AG09319 (cell line): ENCODE measurements at regions not wholly inside any gene's neighbourhood (a gene's known extent, or its start where the extent isn't known, plus 50 kb on each side); places are given as distances from the start of the nearest gene placed in this dataset.

ENCODE experiments used
- DNase-seq: peaks from one replicate; pipeline ENCODE4 v3.0.0-alpha.2; 2010; ENCODE audit warnings: low read depth; ENCODE audit errors: extremely low read depth
- TF ChIP-seq, protein P1 (sequence below): IDR thresholded peaks from 2 replicates; pipeline ENCODE4 v1.5.1; 2011; ENCODE audit warnings: low read depth, mild to moderate bottlenecking, inconsistent platforms, low read length, moderate library complexity

DNA sequence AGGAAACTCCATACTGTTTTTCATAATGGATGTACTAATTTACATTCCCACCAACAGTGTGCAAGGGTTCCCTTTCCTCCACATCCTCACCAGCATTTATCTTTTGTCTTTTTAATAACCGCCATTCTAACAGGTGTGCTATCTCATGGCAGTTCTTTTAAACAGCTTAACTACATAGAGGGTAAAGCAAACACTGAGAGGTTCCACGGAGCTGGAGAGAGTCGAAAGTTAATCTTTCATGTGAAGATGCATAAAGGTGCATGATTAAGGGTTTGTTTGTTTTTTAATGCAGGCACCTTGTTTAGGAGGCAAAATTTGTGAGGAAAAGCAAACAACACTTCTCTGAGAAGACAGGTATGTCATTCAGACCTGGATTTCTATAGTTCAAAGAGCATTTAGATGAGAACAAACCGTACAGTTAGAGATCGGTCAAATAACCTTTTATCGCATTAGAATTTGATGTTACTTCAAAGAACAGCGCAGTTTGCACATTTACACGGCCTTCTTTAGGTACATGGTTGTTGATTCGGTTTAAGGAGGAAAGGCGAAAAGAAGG is 193.9 kb downstream of the RBM26 start:
- TF ChIP-seq, protein P1, sequence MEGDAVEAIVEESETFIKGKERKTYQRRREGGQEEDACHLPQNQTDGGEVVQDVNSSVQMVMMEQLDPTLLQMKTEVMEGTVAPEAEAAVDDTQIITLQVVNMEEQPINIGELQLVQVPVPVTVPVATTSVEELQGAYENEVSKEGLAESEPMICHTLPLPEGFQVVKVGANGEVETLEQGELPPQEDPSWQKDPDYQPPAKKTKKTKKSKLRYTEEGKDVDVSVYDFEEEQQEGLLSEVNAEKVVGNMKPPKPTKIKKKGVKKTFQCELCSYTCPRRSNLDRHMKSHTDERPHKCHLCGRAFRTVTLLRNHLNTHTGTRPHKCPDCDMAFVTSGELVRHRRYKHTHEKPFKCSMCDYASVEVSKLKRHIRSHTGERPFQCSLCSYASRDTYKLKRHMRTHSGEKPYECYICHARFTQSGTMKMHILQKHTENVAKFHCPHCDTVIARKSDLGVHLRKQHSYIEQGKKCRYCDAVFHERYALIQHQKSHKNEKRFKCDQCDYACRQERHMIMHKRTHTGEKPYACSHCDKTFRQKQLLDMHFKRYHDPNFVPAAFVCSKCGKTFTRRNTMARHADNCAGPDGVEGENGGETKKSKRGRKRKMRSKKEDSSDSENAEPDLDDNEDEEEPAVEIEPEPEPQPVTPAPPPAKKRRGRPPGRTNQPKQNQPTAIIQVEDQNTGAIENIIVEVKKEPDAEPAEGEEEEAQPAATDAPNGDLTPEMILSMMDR, result no peak
- no peak for DNase-seq

DNA sequence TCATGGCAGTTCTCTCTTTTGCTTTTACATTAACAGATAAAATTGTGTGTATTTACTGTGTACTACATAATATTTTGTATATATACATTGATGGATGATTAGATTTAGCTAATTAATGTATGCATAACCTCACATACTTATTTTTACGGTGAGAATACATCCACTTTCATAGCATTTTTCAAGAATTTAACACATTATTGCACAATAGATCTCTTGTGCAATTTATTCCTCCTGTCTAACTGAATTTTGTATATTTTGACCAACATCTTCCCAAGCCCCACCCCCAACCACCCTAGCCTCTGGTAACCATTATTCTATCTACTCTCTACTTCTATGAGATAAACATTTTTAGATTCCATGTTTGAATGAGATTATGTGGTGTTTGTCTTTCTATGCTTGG is 194.7 kb downstream of the RBM26 start:
- TF ChIP-seq, protein P1, result no peak
- no peak for DNase-seq

DNA sequence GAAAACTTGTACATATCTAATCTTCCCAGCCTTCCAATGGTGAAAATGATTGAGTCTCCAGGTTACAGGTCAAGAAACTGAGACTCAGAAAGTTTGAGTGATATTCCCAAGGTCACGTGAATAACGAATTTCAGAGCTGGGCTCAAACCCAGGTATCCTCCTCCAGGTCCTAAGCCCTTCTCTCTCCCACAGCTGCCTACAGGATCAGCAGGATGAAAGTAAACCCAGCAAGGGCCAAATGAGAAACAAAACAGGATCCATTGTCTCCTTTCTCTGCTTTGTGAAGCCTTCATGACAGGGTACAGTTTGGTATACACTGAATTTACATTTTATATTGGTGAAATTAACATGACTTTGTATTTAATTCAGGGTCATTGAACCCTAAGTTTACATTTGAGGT is 208.1 kb downstream of the RBM26 start:
- DNase-seq, result no peak
- TF ChIP-seq, protein P1, result no peak

DNA sequence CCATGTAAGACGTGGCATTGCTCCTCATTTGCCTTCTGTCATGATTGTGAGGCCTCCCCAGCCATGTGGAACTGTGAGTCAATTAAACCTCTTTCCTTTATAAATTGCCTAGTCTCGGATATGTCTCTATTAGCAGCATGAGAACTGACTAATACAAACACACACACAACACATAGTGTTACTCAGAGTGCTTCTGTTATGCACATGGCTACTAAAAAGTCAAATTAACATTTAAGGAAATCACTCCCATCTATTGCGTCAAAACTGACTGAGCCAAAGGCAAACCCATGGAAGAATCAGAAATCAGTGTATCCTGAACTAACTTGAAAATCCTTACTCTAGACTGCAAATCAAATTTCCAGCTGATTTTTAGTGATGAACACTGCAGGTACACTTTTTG is 209.2 kb downstream of the RBM26 start:
- TF ChIP-seq, protein P1, result no peak
- DNase-seq, result no peak

DNA sequence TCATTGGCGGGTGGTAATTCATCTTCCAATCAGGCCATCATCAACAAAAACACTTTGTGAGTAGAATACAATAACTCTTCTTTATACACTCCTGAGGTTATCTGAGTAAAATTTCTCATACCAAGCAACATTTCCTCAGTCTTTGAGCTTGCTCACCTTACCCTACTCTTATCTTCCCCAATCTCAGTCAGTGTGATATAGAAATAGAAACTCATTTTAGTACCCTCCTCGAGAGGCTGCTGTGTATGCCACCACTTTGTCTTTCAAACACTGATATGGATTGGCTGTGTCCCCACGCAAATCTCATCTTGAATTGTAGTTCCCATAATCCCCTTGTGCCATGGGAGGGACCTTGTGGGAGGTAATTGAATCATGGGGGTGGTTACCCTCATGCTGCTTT is 209.7 kb downstream of the RBM26 start:
- TF ChIP-seq, protein P1, result no peak
- DNase-seq, result no peak

DNA sequence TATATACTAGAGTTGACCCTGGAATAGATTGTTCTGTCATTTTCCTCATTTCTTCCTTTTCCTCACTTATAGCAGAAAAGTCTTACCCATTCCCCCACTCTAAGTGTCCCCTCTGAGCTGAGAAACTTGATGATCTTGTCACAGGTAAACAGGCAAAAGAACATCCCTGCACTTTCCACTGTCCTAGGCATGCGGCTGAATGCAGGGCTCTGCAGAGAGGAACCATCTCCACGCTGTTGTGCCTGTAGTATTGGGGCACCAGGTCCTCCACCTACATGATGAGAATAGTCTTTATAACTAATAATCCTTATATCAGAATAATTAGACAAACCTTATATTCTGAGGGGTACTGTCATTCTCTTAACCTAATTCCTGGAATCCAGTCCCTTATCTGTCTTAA is 211.3 kb downstream of the RBM26 start:
- no peak for DNase-seq
- TF ChIP-seq, protein P1, result no peak

DNA sequence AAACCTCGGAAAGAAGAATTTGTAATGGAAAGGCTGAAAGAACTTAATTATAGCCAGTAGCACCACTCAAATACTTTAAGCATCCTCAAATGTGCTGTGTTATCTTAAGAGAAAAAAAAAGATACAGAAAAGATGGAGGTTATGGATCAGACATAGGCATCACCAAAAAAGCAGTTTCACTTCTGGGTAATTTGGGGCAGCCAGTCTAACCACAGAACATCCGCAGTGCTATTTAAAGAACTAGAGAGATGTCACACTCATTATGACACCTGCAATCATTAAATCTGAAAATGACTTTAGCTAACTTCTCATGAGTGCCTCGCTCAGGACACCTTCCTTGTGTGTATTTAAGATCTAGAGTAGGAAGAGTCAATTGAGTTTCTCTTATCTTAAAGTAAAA is 211.8 kb downstream of the RBM26 start:
- TF ChIP-seq, protein P1, result no peak
- no peak for DNase-seq
